GOT3 (cell line): ENCODE measurements at regions not wholly inside any gene's neighbourhood (a gene's known extent, or its start where the extent isn't known, plus 50 kb on each side); places are given as distances from the start of the nearest gene placed in this dataset.

Experiments
- DNase-seq: peaks from one replicate; lab custom pipeline; 2025; ENCODE audit warnings: mixed read lengths; lab: John Stamatoyannopoulos, UW

DNA sequence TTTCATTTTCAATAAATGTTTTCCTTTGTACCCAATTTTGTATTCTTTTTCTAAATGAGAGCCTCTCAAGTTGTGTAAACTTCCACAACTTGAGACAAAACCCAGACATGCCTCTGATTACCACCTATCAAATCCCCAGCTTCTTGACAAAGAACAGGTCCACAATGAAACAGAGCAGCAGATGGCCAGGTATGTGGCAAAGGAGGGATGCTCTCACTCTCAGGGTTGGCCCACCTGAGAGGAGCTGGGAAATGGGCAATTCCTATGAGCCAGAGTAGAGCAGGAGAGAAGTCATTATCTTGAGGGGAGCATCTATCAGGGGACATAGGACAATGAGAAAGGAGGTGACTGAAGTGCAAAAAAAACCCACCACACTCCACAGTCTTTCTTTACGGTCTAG, 273.5 kb upstream of the FAM241A start:
- DNase-seq, result no peak

GRCh38 chr4:111873801-111874200, 271.5 kb upstream of the FAM241A start:
- DNase-seq, result no peak

- no peak for DNase-seq
These were observed 265.7 kb upstream of the FAM241A start for GRCh38 chr4:111879539-111879938.

GRCh38 chr4:111880116-111880515, 265.1 kb upstream of the FAM241A start:
- no peak for DNase-seq

- no peak for DNase-seq
These were observed 261.7 kb upstream of the FAM241A start for GRCh38 chr4:111883557-111883999.

- no peak for DNase-seq
These were observed 254.8 kb upstream of the FAM241A start for GRCh38 chr4:111890412-111890811.

DNA sequence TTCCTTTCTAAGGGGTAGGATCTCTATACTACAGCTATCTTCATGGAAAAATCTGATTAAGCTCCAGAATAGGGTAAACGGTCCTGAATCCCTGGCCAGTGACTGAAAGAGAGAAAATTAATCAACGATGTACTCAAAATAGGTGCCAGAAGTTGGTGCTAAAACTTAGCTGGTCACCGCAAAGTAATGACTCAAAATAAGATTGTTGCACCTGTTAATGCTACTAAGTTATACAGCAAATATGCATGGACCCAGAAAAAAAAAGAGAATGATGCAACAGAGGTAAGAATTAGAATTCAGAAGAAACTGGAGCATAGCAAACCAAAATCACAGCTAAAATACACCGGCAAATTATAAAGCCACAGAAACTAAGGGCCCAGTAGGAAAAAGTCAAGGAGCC, 239.7 kb upstream of the FAM241A start:
- no peak for DNase-seq

- DNase-seq, result no peak
These were observed 225.6 kb upstream of the FAM241A start for GRCh38 chr4:111919639-111920038.

DNA sequence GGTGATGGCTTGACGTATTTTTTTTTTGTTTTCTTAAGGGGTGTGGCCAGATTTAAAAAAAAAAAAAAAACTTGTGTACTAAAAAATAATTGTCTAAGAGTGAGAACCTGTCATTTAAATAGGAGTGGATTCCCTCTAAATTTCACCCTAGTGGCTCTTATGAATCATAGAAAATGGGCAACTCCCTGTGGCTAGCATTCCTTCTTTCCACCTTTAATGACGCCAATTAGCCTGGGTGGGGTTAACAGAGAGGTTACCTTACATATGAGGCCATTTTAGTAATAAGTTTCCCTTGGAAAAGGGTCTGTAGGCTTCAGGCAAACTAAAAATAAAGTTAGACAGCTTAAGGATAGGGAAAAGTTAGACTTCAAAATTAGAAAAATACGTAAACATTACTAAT, 223.5 kb upstream of the FAM241A start:
- DNase-seq, result no peak

GRCh38 chr4:111923786-111924185, 221.5 kb upstream of the FAM241A start:
- no peak for DNase-seq

GRCh38 chr4:111924696-111925095, 220.6 kb upstream of the FAM241A start:
- DNase-seq, result no peak

GRCh38 chr4:111930659-111931058, 214.6 kb upstream of the FAM241A start:
- no peak for DNase-seq

DNA sequence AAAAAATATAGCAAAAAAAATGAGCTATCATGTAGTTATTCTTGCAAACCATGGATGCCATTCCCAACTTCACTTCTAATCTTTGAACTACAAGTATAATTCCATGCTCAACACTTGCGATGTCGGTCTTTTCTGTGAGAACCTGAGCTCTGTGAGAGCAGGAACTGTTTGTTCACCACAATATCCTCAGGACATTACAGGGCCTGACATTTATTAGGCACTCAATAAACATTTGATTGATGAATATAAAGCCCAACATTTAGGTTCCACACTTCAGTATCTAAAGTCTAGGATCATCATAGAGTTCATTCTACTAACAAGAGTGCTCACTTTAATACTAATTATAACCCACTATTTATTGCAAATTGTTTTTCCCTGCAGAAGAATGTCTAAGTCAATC, 211.6 kb upstream of the FAM241A start:
- DNase-seq, result no peak

- DNase-seq, result no peak
These were observed 210.9 kb upstream of the FAM241A start for GRCh38 chr4:111934314-111934713.

GRCh38 chr4:111937368-111937767, 207.9 kb upstream of the FAM241A start:
- DNase-seq, result no peak

DNA sequence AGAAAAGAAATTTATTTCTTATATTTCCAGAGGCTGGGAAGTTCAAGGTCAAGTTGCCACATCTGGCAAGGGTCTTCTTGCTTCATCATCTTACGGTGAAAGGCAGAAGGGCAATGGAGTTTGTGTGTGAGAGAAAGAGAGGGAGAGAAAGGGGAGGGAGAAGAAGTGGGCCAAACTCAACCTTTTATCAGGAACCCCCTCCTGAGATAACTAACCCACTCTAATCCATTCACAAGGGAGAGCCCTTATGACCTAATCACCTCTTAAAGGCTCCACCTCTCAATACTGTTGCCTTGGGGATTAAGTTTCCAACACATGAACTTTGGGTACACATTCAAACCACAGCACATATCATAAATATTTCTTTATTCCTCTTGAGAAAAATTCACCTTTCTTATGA, 203.3 kb upstream of the FAM241A start:
- DNase-seq, result no peak

- no peak for DNase-seq
These were observed 201.5 kb upstream of the FAM241A start for GRCh38 chr4:111943796-111944203.

GRCh38 chr4:111945014-111945413, 200.2 kb upstream of the FAM241A start:
- no peak for DNase-seq

DNA sequence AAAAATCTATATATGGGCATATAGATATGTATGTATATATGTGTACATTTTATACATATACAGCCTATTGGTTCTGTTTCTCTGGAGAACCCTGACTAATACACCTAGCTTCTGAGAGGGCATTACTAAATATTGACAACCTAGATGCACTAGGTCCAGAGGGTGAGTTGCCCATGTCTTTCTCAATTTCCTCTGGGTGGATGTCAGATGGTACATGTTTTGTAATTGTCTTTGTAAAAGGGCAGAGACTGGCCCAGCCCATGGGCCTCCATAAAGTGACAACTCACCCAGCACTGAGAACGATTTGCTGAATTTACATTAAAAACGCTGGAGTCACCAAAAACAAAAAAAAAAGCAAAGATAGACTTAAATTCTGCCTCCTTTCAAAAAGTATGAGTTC, 198.5 kb upstream of the FAM241A start:
- no peak for DNase-seq

- no peak for DNase-seq
These were observed 192.6 kb upstream of the FAM241A start for GRCh38 chr4:111952688-111953087.

DNA sequence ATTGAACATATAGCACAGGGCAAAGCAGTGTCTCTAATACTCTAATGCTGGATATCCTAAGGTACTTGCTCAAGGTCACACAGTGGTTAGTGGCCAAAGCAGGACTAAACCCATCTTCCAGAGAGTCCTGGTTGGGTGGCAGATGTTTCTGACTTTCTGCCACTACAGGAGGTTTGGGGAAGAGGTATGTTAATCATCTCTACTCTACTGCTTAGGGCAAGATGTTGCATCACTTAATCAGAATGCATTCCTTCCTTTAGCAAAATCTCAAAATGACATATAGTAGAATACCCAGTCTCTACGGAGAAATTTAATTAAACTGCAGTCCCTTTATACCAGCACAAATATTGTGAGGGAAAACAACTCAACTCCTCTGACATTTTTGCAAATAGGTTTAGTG, 190.7 kb upstream of the FAM241A start:
- DNase-seq, result no peak

GRCh38 chr4:111955001-111955400, 190.3 kb upstream of the FAM241A start:
- DNase-seq, result no peak

GRCh38 chr4:111957116-111957515, 188.1 kb upstream of the FAM241A start:
- no peak for DNase-seq

DNA sequence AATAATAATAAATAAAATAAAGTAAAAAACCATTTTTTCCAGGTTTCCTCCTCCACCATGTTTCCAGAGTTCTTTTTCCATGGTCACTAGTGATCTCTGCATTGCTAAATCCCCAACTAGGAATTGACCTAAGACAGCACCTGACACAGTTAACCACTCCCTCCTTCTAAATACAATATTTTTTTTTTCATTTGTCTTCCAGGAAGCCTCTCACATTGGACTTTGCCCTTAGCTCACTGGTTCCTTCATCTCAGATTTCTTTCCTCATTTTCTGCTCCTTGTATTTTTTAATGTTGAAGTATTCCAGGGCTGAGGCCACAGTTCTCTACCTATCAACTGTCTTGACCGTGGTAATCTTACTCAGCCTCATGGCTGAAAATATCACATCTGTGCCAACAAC, 187.3 kb upstream of the FAM241A start:
- no peak for DNase-seq

DNA sequence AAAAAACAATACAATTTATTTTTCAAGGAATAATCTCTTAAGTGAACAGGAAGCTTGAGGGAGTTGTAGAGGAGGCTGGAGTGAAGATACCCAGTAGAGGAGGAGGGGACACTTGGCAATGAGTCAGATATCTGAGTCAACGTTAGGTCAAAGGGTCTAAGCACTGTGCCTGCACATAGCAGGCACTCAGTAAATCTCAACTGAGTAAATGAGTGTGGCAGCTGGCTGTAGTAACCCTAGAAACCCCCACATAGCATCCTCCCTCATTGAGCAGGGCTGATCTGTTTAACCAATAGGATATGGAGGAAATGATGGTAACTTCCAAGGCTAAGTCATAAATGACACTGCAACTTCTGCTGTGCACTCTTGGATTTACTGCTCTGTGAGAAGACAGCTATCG, 186.0 kb upstream of the FAM241A start:
- DNase-seq, result no peak
